Endothelial cell of umbilical vein (primary cell): ENCODE measurements at regions not wholly inside any gene's neighbourhood (a gene's known extent, or its start where the extent isn't known, plus 50 kb on each side); places are given as distances from the start of the nearest gene placed in this dataset.

Experiments
- BruUV-seq: library from RNA; stranded (reverse); fragments of 400-500 nt; replicated peaks from 2 replicates; lab custom pipeline; 2021; lab: Mats Ljungman, UMichigan
- CTCF ChIA-PET: fragments of 300-600, 350-600 bp; sonication (Branson Sonifier 250); formaldehyde crosslinking; loops from one replicate; lab custom pipeline; 2021; ENCODE audit warnings: antibody characterized with exemption, inconsistent platforms; lab: Charles Lee
- POLR2A ChIA-PET: fragments of 300-600, 350-600 bp; sonication (Branson Sonifier 250); formaldehyde crosslinking; loops from one replicate; lab custom pipeline; 2021; ENCODE audit warnings: antibody characterized with exemption, inconsistent platforms; lab: Charles Lee
- DNase-seq: peaks from one replicate; pipeline ENCODE4 v3.0.0-alpha.2; 2011; ENCODE audit warnings: low read depth, low spot score
- FAIRE-seq: peaks from 2 replicates; lab custom pipeline; 2011; peaks lifted over from hg19 to GRCh38; lab: Jason Lieb, UNC
- H2AFZ ChIP-seq: 2 replicates; pipeline ENCODE4 v1.6.0; 2012; ENCODE audit warnings: low read depth, low read length, control low read depth, inconsistent platforms
- H3K27ac ChIP-seq: 2 replicates; pipeline ENCODE4 v1.5.1; 2011; ENCODE audit warnings: low read depth, mild to moderate bottlenecking, control low read depth, low read length, moderate library complexity; ENCODE audit not compliant: insufficient read depth
- H3K27me3 ChIP-seq, 2 experiments: 2 replicates each; pipeline versions ENCODE4 v1.6.0 to v1.6.1; 2011; ENCODE audit warnings: low read length in 2 of 2, mixed read lengths in 1 of 2; ENCODE audit not compliant: control insufficient read depth in 2 of 2, insufficient read depth in 2 of 2
- H3K36me3 ChIP-seq, 2 experiments: 2 replicates in 1 of 2; 3 replicates in 1 of 2; pipeline ENCODE4 v1.5.1; 2011; ENCODE audit warnings: low read length in 2 of 2, mild to moderate bottlenecking in 1 of 2, moderate library complexity in 1 of 2; ENCODE audit not compliant: control insufficient read depth in 2 of 2, insufficient read depth in 2 of 2; ENCODE audit errors: extremely low read depth in 1 of 2
- H3K4me1 ChIP-seq: 3 replicates; pipeline ENCODE4 v1.5.1; 2011; ENCODE audit warnings: mild to moderate bottlenecking, low read length; ENCODE audit not compliant: control insufficient read depth, insufficient read depth; ENCODE audit errors: extremely low read depth
- H3K4me2 ChIP-seq: 2 replicates; pipeline ENCODE4 v1.6.1; 2011; ENCODE audit warnings: low read length, control low read depth, mixed read lengths; ENCODE audit not compliant: insufficient read depth
- H3K4me3 ChIP-seq, 3 experiments: fragments of 200-600 bp in 1 of 3; sonication (generic), shearing (Covaris generic) in 1 of 3; replicated peaks in 1 of 3; 2 replicates each; pipeline ENCODE4 v1.5.1; 2011 to 2016; ENCODE audit warnings: control low read depth in 3 of 3, low read length in 3 of 3, mild to moderate bottlenecking in 2 of 3, inconsistent platforms in 1 of 3, low read depth in 1 of 3, moderate library complexity in 1 of 3; ENCODE audit not compliant: insufficient read depth in 1 of 3
- H3K79me2 ChIP-seq: 2 replicates; pipeline ENCODE4 v1.6.0; 2012; ENCODE audit warnings: low read length, inconsistent platforms; ENCODE audit not compliant: control insufficient read depth, insufficient read depth
- H3K9ac ChIP-seq: replicated peaks from 2 replicates; pipeline ENCODE3; 2011; ENCODE audit warnings: low read length, control low read depth; ENCODE audit not compliant: insufficient read depth; ENCODE audit errors: extremely low read depth
- H3K9me1 ChIP-seq: replicated peaks from 3 replicates; pipeline ENCODE4 v1.6.0; 2011; ENCODE audit warnings: mild to moderate bottlenecking, low read length; ENCODE audit not compliant: control insufficient read depth, insufficient read depth; ENCODE audit errors: extremely low read depth
- H3K9me3 ChIP-seq: replicated peaks from 2 replicates; pipeline ENCODE4 v1.5.1; 2012; ENCODE audit warnings: low read length, inconsistent platforms; ENCODE audit not compliant: control insufficient read depth, insufficient read depth
- H4K20me1 ChIP-seq: replicated peaks from 2 replicates; pipeline ENCODE3; 2011; ENCODE audit warnings: mild to moderate bottlenecking, low read length; ENCODE audit not compliant: control insufficient read depth, insufficient read depth; ENCODE audit errors: extremely low read depth
- CTCF ChIP-seq, 2 donors: IDR thresholded peaks; 1 replicate in 1 of 2; 2 replicates in 1 of 2; pipeline ENCODE4 v1.5.1; 2011; ENCODE audit warnings: low read length in 2 of 2, mild to moderate bottlenecking in 2 of 2, moderate library complexity in 2 of 2, control low read depth in 1 of 2, inconsistent platforms in 1 of 2, low read depth in 1 of 2; ENCODE audit not compliant: insufficient read depth in 1 of 2; ENCODE audit errors: extremely low read depth in 1 of 2
- EZH2 ChIP-seq: IDR thresholded peaks from 2 replicates; pipeline ENCODE4 v1.6.1; 2012; ENCODE audit warnings: borderline replicate concordance, low read depth, mild to moderate bottlenecking, moderate library complexity, low read length, inconsistent platforms; ENCODE audit not compliant: severe bottlenecking
- FOS ChIP-seq: IDR thresholded peaks from 2 replicates; pipeline ENCODE4 v1.6.1; 2011; ENCODE audit warnings: mild to moderate bottlenecking, low read length, moderate library complexity, borderline replicate concordance; ENCODE audit not compliant: insufficient read depth
- JUN ChIP-seq: IDR thresholded peaks from 2 replicates; pipeline ENCODE4 v1.6.1; 2011; ENCODE audit warnings: borderline replicate concordance, low read depth; ENCODE audit not compliant: insufficient read length, insufficient read depth
- MAX ChIP-seq: IDR thresholded peaks from 2 replicates; pipeline ENCODE4 v1.6.1; 2011; ENCODE audit not compliant: insufficient read depth, insufficient read length
- MYC ChIP-seq: IDR thresholded peaks from one replicate; pipeline ENCODE4 v1.6.1; 2011; ENCODE audit warnings: mild to moderate bottlenecking, low read depth, low read length
- POLR2A ChIP-seq: IDR thresholded peaks from 2 replicates; pipeline ENCODE4 v1.6.1; 2012; ENCODE audit warnings: low read depth, mild to moderate bottlenecking, control low read depth, low read length
- POLR2AphosphoS5 ChIP-seq: IDR thresholded peaks from 2 replicates; pipeline ENCODE4 v1.6.1; 2012; ENCODE audit warnings: low read depth, mild to moderate bottlenecking, control low read depth, low read length, moderate library complexity; ENCODE audit not compliant: insufficient read depth
- dilution Hi-C: fragments of 300-500 bp; cut with MboI; formaldehyde crosslinking; loops from one replicate; pipeline ENCODE4 v1.15.0; 2019; ENCODE audit warnings: low sequenced_read_pairs; ENCODE audit not compliant: extremely low pct_ligation_motif_present
- intact Hi-C: fragments of 100-400 bp; cut with micrococcal nuclease; formaldehyde crosslinking; loops from one replicate; pipeline ENCODE4 v1.10.0; 2022

- no TSS peak for BruUV-seq
- FAIRE-seq (no peak), DNase-seq (no peak)
- intact Hi-C loops (no loop called here), dilution Hi-C loops (no loop called here)
- Histone ChIP-seq H3K4me1 (no peaks in the 10 kb centered on the region), H3K9me3 (no peaks in the 10 kb centered on the region), H4K20me1 (no peaks in the 10 kb centered on the region), H3K36me3 (no peaks in the 10 kb centered on the region), H2AFZ (no peak overlapping the region), H3K27me3 (no peaks in the 10 kb centered on the region), H3K79me2 (no peaks in the 10 kb centered on the region), H3K27ac (no peak overlapping the region), H3K9me1 (no peaks in the 10 kb centered on the region), H3K4me2 (no peak overlapping the region), H3K4me3 (no peak overlapping the region), H3K9ac (no peak overlapping the region)
- ChIA-PET CTCF (no interaction called here), POLR2A (no interaction called here)
- TF ChIP-seq POLR2A (no peak), MYC (no peak), POLR2AphosphoS5 (no peak), CTCF (IDR thresholded peaks at IDR 0.05; ENCODE audit: extremely low read depth in 1 of 2, insufficient read depth in 1 of 2, low read depth in 1 of 2, low read length in 2 of 2) (no peak), EZH2 (no peak), MAX (no peak), JUN (no peak), FOS (no peak)
These were observed 288.7 kb upstream of the KCND2 start for GRCh38 chr7:119984247-119984646.
